Epithelial cell of proximal tubule (primary cell): ENCODE measurements at regions not wholly inside any gene's neighbourhood (a gene's known extent, or its start where the extent isn't known, plus 50 kb on each side); places are given as distances from the start of the nearest gene placed in this dataset.

Source experiments
- DNase-seq: peaks from one replicate; pipeline ENCODE4 v3.0.0-alpha.2; 2011; ENCODE audit warnings: low read depth
- H3K4me3 ChIP-seq: 2 replicates; pipeline ENCODE4 v1.5.1; 2011; ENCODE audit warnings: low read depth, mild to moderate bottlenecking, low read length
- TF ChIP-seq, protein P1 (sequence below): conservative IDR thresholded peaks from 2 replicates; pipeline ENCODE4 v1.5.1; 2012; ENCODE audit warnings: low read depth, mild to moderate bottlenecking, low read length

DNA sequence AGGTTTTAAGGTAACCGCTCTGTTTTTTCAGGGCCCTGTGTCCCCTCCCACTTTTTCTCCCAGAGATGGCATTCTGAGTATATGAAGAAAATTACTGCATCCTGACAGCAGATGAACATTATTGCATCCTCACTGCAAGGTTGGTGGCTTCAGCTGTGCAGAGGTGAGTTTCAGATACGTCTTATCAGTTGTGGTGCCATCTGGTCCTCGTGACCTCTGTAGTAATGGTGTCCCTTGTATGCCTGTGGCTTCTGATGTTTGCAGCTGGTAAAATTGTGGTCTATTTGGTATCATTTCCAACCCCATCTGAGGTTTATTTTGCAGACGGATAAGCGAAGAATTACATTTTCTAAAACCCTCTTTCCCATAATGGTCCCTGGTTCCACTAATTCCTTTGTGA lies 417.0 kb downstream of the HS3ST3B1 start:
- TF ChIP-seq, protein P1, sequence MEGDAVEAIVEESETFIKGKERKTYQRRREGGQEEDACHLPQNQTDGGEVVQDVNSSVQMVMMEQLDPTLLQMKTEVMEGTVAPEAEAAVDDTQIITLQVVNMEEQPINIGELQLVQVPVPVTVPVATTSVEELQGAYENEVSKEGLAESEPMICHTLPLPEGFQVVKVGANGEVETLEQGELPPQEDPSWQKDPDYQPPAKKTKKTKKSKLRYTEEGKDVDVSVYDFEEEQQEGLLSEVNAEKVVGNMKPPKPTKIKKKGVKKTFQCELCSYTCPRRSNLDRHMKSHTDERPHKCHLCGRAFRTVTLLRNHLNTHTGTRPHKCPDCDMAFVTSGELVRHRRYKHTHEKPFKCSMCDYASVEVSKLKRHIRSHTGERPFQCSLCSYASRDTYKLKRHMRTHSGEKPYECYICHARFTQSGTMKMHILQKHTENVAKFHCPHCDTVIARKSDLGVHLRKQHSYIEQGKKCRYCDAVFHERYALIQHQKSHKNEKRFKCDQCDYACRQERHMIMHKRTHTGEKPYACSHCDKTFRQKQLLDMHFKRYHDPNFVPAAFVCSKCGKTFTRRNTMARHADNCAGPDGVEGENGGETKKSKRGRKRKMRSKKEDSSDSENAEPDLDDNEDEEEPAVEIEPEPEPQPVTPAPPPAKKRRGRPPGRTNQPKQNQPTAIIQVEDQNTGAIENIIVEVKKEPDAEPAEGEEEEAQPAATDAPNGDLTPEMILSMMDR = no peak
- no peak for DNase-seq
- H3K4me3 ChIP-seq = no peak overlapping the region

DNA sequence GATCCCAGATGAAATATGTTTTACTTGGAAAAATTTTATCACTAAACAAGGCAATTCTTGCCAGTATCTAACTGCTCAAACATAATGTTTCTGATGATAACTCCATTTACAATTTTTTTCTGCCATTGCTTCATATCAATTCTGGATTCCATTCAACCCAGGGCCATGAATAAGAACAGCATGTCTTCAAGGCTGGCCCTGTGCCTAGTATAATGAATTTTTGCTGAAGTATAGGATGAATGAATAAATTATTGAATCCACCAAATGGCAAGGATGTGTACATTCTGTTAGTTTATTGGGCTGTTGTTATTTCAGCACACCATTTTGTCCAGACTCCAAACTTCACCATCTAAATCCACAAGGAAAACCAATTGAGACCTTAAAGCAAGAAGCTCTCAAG lies 414.7 kb downstream of the HS3ST3B1 start:
- TF ChIP-seq, protein P1 = no peak
- no peak overlapping the region for H3K4me3 ChIP-seq
- no peak for DNase-seq

DNA sequence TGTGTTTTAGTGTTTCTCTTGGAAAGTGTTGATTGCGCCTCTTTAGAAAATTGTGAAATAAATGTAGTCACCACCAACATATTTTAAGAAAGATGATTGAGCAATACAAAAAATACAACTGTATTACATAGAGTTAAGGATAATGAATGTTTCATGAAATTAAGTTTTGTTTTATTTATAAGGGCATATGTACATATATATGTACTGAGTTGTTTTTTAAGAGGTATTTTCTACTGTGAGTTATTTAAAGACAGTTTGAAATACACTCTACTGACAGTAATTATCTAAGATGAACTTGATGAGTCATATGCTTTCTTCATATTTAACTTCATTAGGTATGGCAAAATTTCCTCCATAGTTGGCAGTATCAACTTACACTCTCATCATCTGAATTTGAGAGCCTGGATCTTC lies 411.7 kb downstream of the HS3ST3B1 start:
- TF ChIP-seq, protein P1 = no peak
- DNase-seq = no peak
- no peak overlapping the region for H3K4me3 ChIP-seq

DNA sequence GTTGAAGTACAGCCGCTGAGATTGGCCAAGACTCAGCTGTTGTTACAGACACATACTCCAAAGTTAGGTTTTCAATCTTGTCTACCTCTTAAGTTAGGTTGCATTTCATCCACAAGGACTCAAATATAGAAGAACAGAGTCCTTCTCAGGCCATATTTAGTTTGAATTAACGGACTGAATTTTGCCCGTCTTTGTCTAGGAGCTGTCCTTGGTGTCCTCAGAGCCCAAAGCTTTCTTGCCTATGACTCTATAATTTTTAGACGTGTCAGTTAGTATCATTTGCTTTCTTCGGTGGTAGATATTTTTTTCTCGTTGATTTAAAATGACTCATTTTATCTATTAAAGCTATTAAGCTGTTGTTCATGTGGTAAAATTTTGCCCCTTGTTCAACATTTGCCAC lies 403.2 kb downstream of the HS3ST3B1 start:
- TF ChIP-seq, protein P1 = no peak
- DNase-seq = no peak
- H3K4me3 ChIP-seq = no peak overlapping the region

DNA sequence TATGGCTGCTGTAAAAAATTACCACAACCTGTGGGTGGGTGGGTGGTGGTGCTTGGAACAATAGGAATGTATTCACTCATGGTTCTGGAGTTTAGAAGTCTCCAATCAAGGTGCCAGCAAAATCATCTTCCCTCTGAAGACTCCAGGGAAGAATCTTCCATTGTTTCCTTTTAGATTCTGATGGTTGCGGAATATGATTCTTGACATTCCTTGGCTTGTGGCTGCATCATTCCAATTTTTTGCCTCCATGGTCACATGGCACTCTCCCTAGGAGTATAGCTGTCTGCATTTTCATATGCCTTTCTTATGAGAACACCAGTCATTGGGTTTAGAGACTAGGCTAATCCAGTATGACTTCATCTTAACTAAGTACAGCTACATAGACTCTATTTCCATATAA lies 401.0 kb downstream of the HS3ST3B1 start:
- no peak overlapping the region for H3K4me3 ChIP-seq
- DNase-seq = no peak
- TF ChIP-seq, protein P1 = no peak

GRCh38 chr17:14699574-14700185 lies 398.8 kb downstream of the HS3ST3B1 start:
- DNase-seq = no peak
- TF ChIP-seq, protein P1 = no peak
- H3K4me3 ChIP-seq = no peak overlapping the region

DNA sequence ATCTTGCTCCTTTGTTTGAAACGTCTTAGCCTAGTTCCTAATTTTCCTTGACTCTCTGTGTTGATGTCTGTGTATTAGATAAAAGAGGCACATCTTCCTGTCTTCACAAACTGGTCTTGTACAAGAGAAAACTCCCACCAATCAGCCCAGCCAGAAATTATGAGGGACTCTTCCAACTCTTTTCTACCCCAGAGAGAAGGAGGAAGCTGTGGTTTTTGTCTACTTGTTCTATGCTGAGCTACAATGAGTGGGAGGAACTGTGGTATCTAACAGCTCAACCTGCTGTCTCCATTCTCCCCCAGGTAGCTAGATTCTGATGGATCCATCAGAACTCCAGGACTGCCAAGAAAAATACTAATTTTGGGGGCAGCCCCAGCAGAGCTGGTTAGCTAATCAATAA lies 392.5 kb downstream of the HS3ST3B1 start:
- no peak overlapping the region for H3K4me3 ChIP-seq
- TF ChIP-seq, protein P1 = no peak

More for the DNA sequence above, 392.5 kb downstream of the HS3ST3B1 start:
- DNase-seq = no peak
